WTC11 (cell line): ENCODE measurements at regions not wholly inside any gene's neighbourhood (a gene's known extent, or its start where the extent isn't known, plus 50 kb on each side); places are given as distances from the start of the nearest gene placed in this dataset.

ENCODE experiments used
- ATAC-seq: fragments of 200-7000 bp; cut with Tn5 transposase; 2 replicates; pipeline ENCODE4 v1.10.0; 2021; ENCODE audit warnings: mild to moderate bottlenecking, moderate library complexity
- CTCF ChIA-PET: fragments of 300-600 bp; sonication (Branson Sonifier 250); formaldehyde crosslinking; loops from one replicate; lab custom pipeline; 2021; ENCODE audit warnings: antibody characterized with exemption; lab: Charles Lee
- POLR2A ChIA-PET: fragments of 350-600 bp; sonication (Branson Sonifier 250); formaldehyde crosslinking; loops from one replicate; lab custom pipeline; 2021; ENCODE audit warnings: antibody characterized with exemption; lab: Charles Lee
- DNase-seq: peaks from one replicate; pipeline ENCODE4 v3.0.0; 2021; ENCODE audit warnings: low spot score
- H3K27ac Mint-ChIP-seq: 2 replicates; pipeline ENCODE4 v1.8.0; 2021; ENCODE audit warnings: mixed read lengths
- H3K27me3 Mint-ChIP-seq: 2 replicates; pipeline ENCODE4 v1.8.0; 2021; ENCODE audit warnings: low read depth, mild to moderate bottlenecking, moderate library complexity, mixed read lengths
- H3K36me3 Mint-ChIP-seq: 2 replicates; pipeline ENCODE4 v1.8.0; 2021; ENCODE audit warnings: mixed read lengths
- H3K4me1 Mint-ChIP-seq: 2 replicates; pipeline ENCODE4 v1.8.0; 2022; ENCODE audit warnings: mixed read lengths
- H3K4me3 Mint-ChIP-seq: 2 replicates; pipeline ENCODE4 v1.8.0; 2021; ENCODE audit warnings: mild to moderate bottlenecking, moderate library complexity, mixed read lengths
- H3K9me3 Mint-ChIP-seq: 2 replicates; pipeline ENCODE4 v1.8.0; 2021; ENCODE audit warnings: mixed read lengths
- ATF1 ChIP-seq: sonication (generic); formaldehyde crosslinking; IDR thresholded peaks from 2 replicates; pipeline ENCODE4 v1.8.1; 2023; ENCODE audit warnings: mild to moderate bottlenecking, moderate library complexity, missing genetic modification reagents
- CREB1 ChIP-seq: sonication (generic); formaldehyde crosslinking; IDR thresholded peaks from 2 replicates; pipeline ENCODE4 v1.8.0; 2023; ENCODE audit warnings: mild to moderate bottlenecking, missing genetic modification reagents
- CREM ChIP-seq: sonication (generic); formaldehyde crosslinking; IDR thresholded peaks from 2 replicates; pipeline ENCODE4 v1.8.1; 2022; ENCODE audit warnings: mild to moderate bottlenecking, missing genetic modification reagents, moderate library complexity
- FOXJ3 ChIP-seq: sonication (generic); formaldehyde crosslinking; IDR thresholded peaks from 2 replicates; pipeline ENCODE4 v1.9.0; 2021; ENCODE audit warnings: missing genetic modification reagents, mild to moderate bottlenecking, borderline replicate concordance
- FOXK1 ChIP-seq: sonication (generic); formaldehyde crosslinking; IDR thresholded peaks from 2 replicates; pipeline ENCODE4 v1.8.0; 2022; ENCODE audit warnings: mild to moderate bottlenecking, moderate library complexity, missing genetic modification reagents
- GABPB1 ChIP-seq: sonication (generic); formaldehyde crosslinking; IDR thresholded peaks from 2 replicates; pipeline ENCODE4 v1.8.1; 2023; ENCODE audit warnings: mild to moderate bottlenecking, missing genetic modification reagents
- HMGA2 ChIP-seq: fragments of 250-450 bp; sonication (Bioruptor Pico); IDR thresholded peaks from 2 replicates; pipeline ENCODE4 v1.4.0; 2021; ENCODE audit warnings: mild to moderate bottlenecking, moderate library complexity
- MYBL2 ChIP-seq: sonication (generic); formaldehyde crosslinking; IDR thresholded peaks from 2 replicates; pipeline ENCODE4 v1.8.1; 2023; ENCODE audit warnings: mild to moderate bottlenecking, moderate library complexity, missing genetic modification reagents
- NFATC4 ChIP-seq: fragments of 250-450 bp; sonication (Bioruptor Pico); IDR thresholded peaks from 2 replicates; pipeline ENCODE4 v1.9.0; 2021; ENCODE audit warnings: mild to moderate bottlenecking
- NR2C2 ChIP-seq: sonication (generic); formaldehyde crosslinking; IDR thresholded peaks from 2 replicates; pipeline ENCODE4 v1.8.0; 2022; ENCODE audit warnings: mild to moderate bottlenecking, missing genetic modification reagents
- SP1 ChIP-seq: sonication (generic); formaldehyde crosslinking; conservative IDR thresholded peaks from 2 replicates; pipeline ENCODE4 v1.8.1; 2022; ENCODE audit warnings: missing genetic modification reagents
- TCF7 ChIP-seq: sonication (generic); formaldehyde crosslinking; IDR thresholded peaks from 2 replicates; pipeline ENCODE4 v1.8.0; 2022; ENCODE audit warnings: mild to moderate bottlenecking, low read depth, missing genetic modification reagents, moderate library complexity
- TP53 ChIP-seq: sonication (generic); formaldehyde crosslinking; IDR thresholded peaks from 2 replicates; pipeline ENCODE4 v1.8.1; 2023; ENCODE audit warnings: mild to moderate bottlenecking, missing genetic modification reagents
- ZBTB21 ChIP-seq: sonication (generic); formaldehyde crosslinking; IDR thresholded peaks from 2 replicates; pipeline ENCODE4 v1.8.1; 2023; ENCODE audit warnings: mild to moderate bottlenecking, missing genetic modification reagents, borderline replicate concordance
- ZNF138 ChIP-seq: sonication (generic); formaldehyde crosslinking; conservative IDR thresholded peaks from 2 replicates; pipeline ENCODE4 v1.8.1; 2022; ENCODE audit warnings: mild to moderate bottlenecking, moderate library complexity, missing genetic modification reagents
- ZNF317 ChIP-seq: sonication (generic); formaldehyde crosslinking; IDR thresholded peaks from 2 replicates; pipeline ENCODE4 v1.8.1; 2023; ENCODE audit warnings: low read depth, mild to moderate bottlenecking, moderate library complexity, missing genetic modification reagents, borderline replicate concordance
- TF ChIP-seq, protein P1 (sequence below): fragments of 250-450 bp; sonication (Bioruptor Pico); IDR thresholded peaks from 2 replicates; pipeline ENCODE4 v1.8.0; 2021; ENCODE audit warnings: mild to moderate bottlenecking
- TF ChIP-seq, protein P2 (sequence below): fragments of 250-450 bp; sonication (Bioruptor Pico); IDR thresholded peaks from 2 replicates; pipeline ENCODE4 v2.1.2; 2022; ENCODE audit warnings: mild to moderate bottlenecking, moderate library complexity
- TF ChIP-seq, protein P3 (sequence below): sonication (generic); formaldehyde crosslinking; IDR thresholded peaks from 2 replicates; pipeline ENCODE4 v1.8.1; 2023; ENCODE audit warnings: mild to moderate bottlenecking, moderate library complexity, missing genetic modification reagents
- TF ChIP-seq, protein P4 (sequence below): fragments of 200-600 bp; IDR thresholded peaks from 2 replicates; pipeline ENCODE4 v1.8.0; 2022; ENCODE audit warnings: antibody characterized with exemption
- TF ChIP-seq, protein P5 (sequence below): fragments of 250-450 bp; sonication (Bioruptor Pico); conservative IDR thresholded peaks from 2 replicates; pipeline ENCODE4 v1.9.0; 2021; ENCODE audit warnings: mild to moderate bottlenecking

DNA sequence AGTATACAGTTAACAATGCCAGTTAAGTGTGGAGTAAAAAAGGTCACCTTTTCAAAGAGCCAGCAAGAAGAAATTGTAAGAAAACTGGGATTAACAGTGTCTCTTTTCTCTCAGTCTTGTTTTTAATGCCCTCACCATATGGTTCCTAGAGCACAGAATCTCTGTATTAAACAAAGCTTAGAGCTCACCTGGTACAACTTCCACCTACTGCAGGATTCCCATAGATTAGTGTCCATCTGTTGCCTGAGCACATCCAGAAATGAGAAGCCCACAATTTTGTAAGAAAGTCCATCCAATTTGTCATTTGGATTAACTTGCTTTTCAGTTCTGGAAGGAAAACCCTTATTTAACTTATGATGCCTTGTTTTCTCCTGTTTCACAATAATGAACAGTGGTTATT, 1037.1 kb downstream of the STPG2 start (continued):
- TF ChIP-seq, protein P1, sequence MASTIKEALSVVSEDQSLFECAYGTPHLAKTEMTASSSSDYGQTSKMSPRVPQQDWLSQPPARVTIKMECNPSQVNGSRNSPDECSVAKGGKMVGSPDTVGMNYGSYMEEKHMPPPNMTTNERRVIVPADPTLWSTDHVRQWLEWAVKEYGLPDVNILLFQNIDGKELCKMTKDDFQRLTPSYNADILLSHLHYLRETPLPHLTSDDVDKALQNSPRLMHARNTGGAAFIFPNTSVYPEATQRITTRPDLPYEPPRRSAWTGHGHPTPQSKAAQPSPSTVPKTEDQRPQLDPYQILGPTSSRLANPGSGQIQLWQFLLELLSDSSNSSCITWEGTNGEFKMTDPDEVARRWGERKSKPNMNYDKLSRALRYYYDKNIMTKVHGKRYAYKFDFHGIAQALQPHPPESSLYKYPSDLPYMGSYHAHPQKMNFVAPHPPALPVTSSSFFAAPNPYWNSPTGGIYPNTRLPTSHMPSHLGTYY (CRISPR knock-in tag) = no peak
- TF ChIP-seq ZBTB21 (CRISPR knock-in tag) (no peak), NR2C2 (no peak), FOXK1 (CRISPR knock-in tag) (no peak), CREM (no peak)
- TF ChIP-seq, protein P2, sequence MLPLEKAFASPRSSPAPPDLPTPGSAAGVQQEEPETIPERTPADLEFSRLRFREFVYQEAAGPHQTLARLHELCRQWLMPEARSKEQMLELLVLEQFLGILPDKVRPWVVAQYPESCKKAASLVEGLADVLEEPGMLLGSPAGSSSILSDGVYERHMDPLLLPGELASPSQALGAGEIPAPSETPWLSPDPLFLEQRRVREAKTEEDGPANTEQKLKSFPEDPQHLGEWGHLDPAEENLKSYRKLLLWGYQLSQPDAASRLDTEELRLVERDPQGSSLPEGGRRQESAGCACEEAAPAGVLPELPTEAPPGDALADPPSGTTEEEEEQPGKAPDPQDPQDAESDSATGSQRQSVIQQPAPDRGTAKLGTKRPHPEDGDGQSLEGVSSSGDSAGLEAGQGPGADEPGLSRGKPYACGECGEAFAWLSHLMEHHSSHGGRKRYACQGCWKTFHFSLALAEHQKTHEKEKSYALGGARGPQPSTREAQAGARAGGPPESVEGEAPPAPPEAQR = no peak
- TF ChIP-seq, protein P3, sequence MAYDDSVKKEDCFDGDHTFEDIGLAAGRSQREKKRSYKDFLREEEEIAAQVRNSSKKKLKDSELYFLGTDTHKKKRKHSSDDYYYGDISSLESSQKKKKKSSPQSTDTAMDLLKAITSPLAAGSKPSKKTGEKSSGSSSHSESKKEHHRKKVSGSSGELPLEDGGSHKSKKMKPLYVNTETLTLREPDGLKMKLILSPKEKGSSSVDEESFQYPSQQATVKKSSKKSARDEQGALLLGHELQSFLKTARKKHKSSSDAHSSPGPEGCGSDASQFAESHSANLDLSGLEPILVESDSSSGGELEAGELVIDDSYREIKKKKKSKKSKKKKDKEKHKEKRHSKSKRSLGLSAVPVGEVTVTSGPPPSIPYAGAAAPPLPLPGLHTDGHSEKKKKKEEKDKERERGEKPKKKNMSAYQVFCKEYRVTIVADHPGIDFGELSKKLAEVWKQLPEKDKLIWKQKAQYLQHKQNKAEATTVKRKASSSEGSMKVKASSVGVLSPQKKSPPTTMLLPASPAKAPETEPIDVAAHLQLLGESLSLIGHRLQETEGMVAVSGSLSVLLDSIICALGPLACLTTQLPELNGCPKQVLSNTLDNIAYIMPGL (CRISPR knock-in tag) = no peak

DNA sequence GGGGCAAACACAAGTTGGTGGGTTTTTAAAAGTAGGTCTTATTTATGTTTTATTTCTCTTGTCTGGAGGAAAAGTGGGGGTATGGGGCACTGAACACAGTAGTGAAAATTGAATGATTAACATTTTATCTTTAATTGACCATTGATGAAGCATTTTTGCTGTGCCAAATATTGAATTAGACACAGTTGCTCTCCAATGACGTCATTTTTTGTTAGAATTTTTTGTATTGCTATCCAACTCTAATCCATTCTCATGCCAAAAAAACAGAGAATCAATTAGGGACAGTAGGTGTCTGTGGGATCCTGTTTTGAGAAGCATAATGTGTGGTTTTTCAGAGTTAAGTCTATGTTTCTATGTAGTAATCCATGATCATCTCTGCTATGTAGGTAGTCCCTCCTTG, 1032.8 kb downstream of the STPG2 start:
- no peaks in the 10 kb centered on the region for H3K27me3 Mint-ChIP-seq
- no peak overlapping the region for H3K27ac Mint-ChIP-seq
- ATAC-seq = no peak

DNA sequence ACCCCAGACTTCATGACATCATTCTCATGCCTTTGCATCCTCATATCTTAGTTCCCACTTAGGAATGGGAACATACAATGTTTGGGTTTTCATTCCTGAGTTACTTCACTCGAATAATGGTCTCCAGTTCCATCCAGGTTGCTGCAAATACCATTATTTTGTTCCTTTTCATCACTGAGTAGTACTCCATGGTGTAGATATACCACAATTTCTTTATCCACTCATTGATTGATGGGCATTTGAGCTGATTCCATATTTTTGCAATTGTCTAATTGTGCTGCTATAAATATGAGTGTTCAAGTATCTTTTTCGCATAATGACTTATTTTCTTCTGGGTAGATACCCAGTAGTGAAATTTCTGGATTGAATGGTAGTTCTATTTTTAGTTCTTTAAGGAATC, 1026.8 kb downstream of the STPG2 start:
- CTCF ChIA-PET = no interaction called here
- Mint-ChIP-seq H3K27me3 (no peaks in the 10 kb centered on the region), H3K4me1 (peaks cover 9% of the 10 kb centered on the region), H3K27ac (no peak overlapping the region), H3K36me3 (peaks cover 61% of the 10 kb centered on the region), H3K9me3 (peaks cover 48% of the 10 kb centered on the region)
- POLR2A ChIA-PET = no interaction called here
- DNase-seq (no peak), ATAC-seq (no peak)
- no peak for TF ChIP-seq GABPB1 (CRISPR knock-in tag)
- TF ChIP-seq, all 79 proteins: peak for 0
- H3K4me3 Mint-ChIP-seq = no peak overlapping the region

More for the DNA sequence above, 1032.8 kb downstream of the STPG2 start:
- Mint-ChIP-seq H3K9me3 (peaks cover 7% of the 10 kb centered on the region; the same call in 1 of the 2 replicates), H3K4me3 (no peak overlapping the region), H3K4me1 (no peaks in the 10 kb centered on the region), H3K36me3 (peaks cover 32% of the 10 kb centered on the region)
- CTCF ChIA-PET = no interaction called here
- POLR2A ChIA-PET = no interaction called here
- no peak for DNase-seq
- TF ChIP-seq, protein P4, sequence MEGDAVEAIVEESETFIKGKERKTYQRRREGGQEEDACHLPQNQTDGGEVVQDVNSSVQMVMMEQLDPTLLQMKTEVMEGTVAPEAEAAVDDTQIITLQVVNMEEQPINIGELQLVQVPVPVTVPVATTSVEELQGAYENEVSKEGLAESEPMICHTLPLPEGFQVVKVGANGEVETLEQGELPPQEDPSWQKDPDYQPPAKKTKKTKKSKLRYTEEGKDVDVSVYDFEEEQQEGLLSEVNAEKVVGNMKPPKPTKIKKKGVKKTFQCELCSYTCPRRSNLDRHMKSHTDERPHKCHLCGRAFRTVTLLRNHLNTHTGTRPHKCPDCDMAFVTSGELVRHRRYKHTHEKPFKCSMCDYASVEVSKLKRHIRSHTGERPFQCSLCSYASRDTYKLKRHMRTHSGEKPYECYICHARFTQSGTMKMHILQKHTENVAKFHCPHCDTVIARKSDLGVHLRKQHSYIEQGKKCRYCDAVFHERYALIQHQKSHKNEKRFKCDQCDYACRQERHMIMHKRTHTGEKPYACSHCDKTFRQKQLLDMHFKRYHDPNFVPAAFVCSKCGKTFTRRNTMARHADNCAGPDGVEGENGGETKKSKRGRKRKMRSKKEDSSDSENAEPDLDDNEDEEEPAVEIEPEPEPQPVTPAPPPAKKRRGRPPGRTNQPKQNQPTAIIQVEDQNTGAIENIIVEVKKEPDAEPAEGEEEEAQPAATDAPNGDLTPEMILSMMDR = no peak
- no peak for TF ChIP-seq ZNF138 (CRISPR knock-in tag)

DNA sequence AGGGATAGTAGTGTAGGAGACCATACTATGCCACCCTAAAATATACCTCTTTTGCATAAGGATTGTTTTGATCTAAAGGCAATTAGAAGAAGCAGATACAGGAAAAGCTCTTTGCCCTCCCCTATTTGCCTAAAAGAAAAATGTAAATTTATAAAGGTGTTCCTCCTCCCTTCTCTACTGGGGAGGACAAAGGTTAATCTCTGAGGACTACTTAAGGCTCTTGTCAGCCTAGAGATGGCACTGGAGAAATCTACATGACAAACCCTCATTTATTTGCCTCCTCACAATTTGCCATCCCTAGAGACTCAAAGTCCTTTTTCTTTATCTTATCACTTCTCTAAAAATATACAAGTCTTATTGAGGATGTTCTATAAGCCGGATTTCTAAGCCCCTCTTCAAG, 1021.8 kb downstream of the STPG2 start:
- POLR2A ChIA-PET = no interaction called here
- no peak overlapping the region for H3K4me3 Mint-ChIP-seq
- H3K27ac Mint-ChIP-seq = peak overlapping the region; percentile 17; the same call in 1 of the 2 replicates
- peaks cover 65% of the 10 kb centered on the region for H3K9me3 Mint-ChIP-seq
- DNase-seq (no peak), ATAC-seq (peak; percentile 88)
- peaks cover 74% of the 10 kb centered on the region for H3K36me3 Mint-ChIP-seq
- TF ChIP-seq MYBL2 (CRISPR knock-in tag) = no peak
- TF ChIP-seq ZNF317 = no peak
- TF ChIP-seq, protein P2 = no peak
- TF ChIP-seq NFATC4 (CRISPR knock-in tag) = no peak
- no peak for TF ChIP-seq ATF1 (CRISPR knock-in tag)
- TF ChIP-seq, protein P5, sequence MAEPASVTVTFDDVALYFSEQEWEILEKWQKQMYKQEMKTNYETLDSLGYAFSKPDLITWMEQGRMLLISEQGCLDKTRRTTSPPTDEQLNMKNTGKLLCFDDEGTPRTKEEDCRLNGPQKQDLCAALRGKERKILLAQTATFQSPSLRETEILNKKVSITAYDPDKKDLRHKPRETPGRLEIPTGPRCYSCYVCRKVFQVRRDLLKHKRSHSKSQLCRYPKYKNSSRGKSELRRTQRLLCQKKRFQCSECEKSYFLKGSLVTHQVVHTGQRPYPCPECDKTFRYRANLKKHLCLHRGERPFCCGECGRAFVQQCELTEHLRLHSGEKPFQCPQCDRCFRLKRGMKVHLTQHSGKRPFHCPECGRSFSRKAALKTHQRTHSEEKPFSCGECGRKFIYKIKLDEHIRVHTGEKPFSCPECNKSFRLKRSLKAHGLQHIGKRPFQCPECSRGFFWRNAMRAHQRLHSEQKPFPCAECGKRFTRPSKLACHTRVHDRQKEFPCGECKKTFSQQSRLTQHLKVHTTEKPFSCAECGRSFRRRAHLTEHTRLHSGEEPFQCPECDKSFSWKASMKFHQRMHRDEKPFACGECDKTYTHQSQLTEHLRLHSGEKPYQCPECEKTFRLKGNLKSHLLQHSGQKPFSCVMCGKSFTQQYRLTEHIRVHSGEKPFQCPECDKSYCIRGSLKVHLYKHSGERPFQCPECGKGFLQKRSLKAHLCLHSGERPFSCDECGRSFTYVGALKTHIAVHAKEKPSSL (CRISPR knock-in tag) = no peak
- TF ChIP-seq CREB1 (CRISPR knock-in tag) = no peak
- no peak for TF ChIP-seq SP1
- TF ChIP-seq HMGA2 (CRISPR knock-in tag) = no peak
- no peak for TF ChIP-seq TP53 (CRISPR knock-in tag)
- TF ChIP-seq CREM = no peak
- TF ChIP-seq TCF7 = no peak
- no peak for TF ChIP-seq FOXJ3 (CRISPR knock-in tag)
- CTCF ChIA-PET = no interaction called here
- peaks cover 43% of the 10 kb centered on the region for H3K4me1 Mint-ChIP-seq
- no peaks in the 10 kb centered on the region; the same call in 1 of the 2 replicates for H3K27me3 Mint-ChIP-seq
